C4-2B (cell line): ENCODE measurements at regions not wholly inside any gene's neighbourhood (a gene's known extent, or its start where the extent isn't known, plus 50 kb on each side); places are given as distances from the start of the nearest gene placed in this dataset.

ENCODE experiments used
- ZFX ChIP-seq: fragments of 450-650 bp; IDR thresholded peaks from 2 replicates; pipeline ENCODE4 v1.6.1; 2017
- TF ChIP-seq, protein P1 (sequence below): fragments of 450-650 bp; conservative IDR thresholded peaks from 2 replicates; pipeline ENCODE4 v1.5.1; 2017; ENCODE audit warnings: mild to moderate bottlenecking

DNA sequence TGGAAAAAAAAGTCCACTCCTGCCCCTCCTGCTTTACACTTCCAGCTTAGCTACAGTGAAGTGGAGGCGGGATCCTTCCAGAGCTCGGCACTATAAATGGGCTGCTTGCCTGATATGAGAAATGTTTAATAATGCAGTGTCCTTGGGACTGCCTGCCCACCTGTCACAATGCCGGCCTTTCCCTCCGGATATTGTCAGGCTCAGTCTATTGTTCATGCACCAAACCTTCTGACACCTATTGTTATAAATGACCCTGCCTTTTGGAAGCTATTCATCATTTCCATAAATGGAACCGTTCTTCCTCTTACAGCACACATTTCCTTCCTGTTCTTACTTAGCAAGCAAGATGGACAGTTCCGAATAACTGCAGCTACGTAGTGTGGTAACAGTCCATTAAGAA lies 146.3 kb downstream of the DMAC1 start:
- TF ChIP-seq, protein P1, sequence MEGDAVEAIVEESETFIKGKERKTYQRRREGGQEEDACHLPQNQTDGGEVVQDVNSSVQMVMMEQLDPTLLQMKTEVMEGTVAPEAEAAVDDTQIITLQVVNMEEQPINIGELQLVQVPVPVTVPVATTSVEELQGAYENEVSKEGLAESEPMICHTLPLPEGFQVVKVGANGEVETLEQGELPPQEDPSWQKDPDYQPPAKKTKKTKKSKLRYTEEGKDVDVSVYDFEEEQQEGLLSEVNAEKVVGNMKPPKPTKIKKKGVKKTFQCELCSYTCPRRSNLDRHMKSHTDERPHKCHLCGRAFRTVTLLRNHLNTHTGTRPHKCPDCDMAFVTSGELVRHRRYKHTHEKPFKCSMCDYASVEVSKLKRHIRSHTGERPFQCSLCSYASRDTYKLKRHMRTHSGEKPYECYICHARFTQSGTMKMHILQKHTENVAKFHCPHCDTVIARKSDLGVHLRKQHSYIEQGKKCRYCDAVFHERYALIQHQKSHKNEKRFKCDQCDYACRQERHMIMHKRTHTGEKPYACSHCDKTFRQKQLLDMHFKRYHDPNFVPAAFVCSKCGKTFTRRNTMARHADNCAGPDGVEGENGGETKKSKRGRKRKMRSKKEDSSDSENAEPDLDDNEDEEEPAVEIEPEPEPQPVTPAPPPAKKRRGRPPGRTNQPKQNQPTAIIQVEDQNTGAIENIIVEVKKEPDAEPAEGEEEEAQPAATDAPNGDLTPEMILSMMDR: no peak
- TF ChIP-seq ZFX: no peak
